GM18907 (cell line): ENCODE measurements at regions not wholly inside any gene's neighbourhood (a gene's known extent, or its start where the extent isn't known, plus 50 kb on each side); places are given as distances from the start of the nearest gene placed in this dataset.
"Not testable (repeated sequence)": the region's sequence is repeated elsewhere in the genome, so short reads cannot be mapped to it uniquely, and the experiment has no call there.

Experiments used
- ATAC-seq: cut with Tn5 transposase; IDR thresholded peaks from one replicate; pipeline ENCODE4 v1.9.1; 2021; ENCODE audit warnings: mild to moderate bottlenecking, moderate library complexity; ENCODE audit not compliant: unreplicated experiment

GRCh38 chr2:38451778-38452177 is 74.7 kb upstream of the ATL2 start:
- ATAC-seq: not testable (repeated sequence)

DNA sequence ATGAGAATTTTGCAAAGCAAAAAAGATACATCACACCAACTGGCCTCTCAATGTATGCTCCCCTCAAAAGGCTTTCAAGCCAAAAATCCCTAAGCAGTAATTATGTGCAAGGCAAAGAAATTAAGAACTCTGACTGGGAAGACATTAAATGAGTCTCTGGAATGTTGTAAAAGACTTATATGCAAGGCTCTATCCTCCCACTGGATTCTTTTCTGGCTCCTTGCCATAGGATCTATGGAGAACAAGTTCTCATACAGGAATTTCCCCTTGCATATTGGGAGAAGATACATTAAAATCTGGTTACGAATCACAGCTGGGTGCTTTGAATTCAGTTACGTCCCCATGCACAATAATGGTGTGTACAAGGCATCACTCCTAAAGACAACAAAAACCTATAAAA is 73.4 kb upstream of the ATL2 start:
- ATAC-seq: no peak

DNA sequence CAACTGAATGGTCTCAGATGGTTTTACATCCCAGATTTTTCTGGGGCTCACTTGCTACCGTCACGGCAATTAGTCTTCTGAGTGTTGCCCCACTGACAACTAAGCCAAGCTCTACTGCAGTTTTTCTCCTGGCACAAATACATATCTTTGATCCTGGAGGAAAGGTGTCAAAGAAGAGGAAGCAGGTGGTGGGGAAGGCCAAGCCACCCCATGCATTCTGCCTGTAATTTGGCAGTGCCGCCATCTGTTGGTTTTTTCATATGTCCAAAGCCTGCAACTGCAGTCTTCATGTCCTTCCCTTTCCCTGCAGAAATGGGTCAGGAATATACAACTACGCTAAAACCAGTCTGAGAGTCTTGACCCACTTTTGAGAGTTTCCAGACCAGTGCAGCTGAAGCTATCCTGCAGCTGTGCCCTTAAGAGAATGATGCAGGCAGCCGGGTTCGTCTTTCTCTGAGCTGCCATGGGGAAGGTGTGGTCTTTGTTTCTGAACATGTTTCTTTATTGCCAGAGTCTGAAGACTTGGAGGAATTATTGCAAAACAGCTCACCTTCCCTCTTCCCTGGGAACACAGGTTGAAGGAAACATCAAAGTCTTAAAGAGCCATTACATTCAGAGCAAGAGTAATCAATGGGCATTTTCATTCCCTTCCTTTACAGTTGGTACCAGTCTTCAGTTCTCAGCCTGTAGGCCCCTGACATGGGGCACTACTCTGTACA is 71.8 kb upstream of the ATL2 start:
- ATAC-seq: no peak

DNA sequence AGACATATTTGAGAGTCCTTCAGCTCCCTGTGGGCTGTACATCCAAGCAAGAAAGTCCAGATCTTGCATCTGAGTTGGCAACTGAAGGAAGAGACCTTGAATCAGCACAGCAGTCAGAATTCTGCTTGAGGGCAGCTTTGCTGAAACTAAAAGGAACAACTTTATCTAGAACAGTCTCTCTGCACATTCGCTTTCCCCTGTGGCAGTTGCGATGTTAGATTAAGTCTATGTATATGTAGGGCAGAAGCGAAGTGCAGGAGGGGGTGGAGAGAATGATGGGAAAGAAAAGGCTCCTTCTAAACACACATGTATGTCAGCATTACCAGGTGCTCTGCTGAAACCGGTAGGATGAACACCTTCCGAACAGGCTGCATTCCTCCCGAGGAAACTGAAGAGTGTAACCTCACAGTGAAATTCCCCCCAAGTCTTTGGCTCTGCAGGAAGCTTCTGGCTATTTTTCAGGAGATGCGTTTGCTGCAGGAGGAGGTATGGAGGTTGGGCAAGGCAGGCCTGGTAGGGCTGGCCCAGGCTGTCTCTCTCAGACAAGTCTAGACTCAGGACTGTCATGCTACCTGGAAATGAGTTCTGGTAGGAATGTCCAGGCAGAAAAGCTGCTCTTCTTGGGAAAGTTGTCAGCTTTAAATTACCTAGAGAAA is 70.0 kb upstream of the ATL2 start:
- ATAC-seq: no peak

GRCh38 chr2:38446418-38446817 is 69.3 kb upstream of the ATL2 start:
- no peak for ATAC-seq

DNA sequence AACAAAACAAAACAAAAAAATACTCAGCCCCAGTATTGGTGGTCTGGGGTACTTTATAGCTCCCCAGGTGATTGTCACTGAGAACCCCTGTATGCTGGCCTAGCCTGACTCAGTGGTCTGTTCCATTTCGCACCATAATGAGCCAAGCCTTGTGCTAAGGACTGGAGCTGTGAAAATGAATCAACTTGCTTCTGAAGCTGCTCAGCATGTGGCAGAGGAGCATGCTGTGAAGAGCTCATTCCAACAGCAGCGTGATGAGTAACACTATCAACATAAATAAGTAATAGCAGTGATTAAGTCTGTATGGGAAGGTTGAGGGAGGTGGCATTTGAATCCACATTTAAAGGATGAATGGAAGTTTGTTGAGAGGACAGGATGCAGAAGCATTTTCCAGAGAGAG is 67.2 kb upstream of the ATL2 start:
- ATAC-seq: no peak

GRCh38 chr2:38442643-38443541 is 65.8 kb upstream of the ATL2 start:
- ATAC-seq: no peak

DNA sequence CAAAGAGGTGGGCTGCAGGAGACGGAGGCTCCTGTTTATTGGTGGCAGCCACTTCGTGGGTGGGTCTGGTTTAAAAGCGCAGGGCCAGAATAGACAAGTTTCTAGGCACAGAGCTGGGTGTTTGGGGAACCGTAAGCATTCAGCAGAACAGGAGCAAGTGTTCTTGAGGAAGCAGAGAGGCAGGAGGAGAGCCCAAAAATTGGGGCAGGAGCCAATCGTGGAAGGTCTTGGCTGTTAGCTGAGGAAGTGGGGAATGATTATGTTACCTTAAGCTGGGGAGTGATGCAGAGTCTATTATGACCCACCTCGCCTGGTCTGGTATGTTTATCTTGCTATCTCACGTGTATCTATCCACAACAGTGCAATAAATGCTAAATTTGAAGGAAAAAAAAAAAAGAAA is 64.3 kb upstream of the ATL2 start:
- no peak for ATAC-seq

DNA sequence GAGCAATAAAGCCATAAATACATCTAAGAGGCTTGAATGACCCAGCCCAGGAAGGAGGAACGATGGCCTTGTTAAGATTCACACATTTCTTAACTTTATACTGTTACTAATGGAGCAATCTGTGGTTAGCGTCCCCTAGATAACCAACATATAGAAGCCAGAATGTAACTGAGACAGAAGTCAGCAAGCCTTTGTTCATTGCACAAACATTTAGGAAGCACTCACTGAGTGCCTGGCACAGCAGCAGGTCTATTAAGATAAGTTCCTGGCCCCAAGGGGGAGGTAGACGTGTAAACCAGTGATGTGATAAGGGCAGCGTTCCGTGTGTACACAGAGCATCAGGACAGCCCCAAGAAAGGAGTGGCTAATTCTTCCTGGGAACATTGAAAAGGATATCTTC is 63.6 kb upstream of the ATL2 start:
- ATAC-seq: no peak

DNA sequence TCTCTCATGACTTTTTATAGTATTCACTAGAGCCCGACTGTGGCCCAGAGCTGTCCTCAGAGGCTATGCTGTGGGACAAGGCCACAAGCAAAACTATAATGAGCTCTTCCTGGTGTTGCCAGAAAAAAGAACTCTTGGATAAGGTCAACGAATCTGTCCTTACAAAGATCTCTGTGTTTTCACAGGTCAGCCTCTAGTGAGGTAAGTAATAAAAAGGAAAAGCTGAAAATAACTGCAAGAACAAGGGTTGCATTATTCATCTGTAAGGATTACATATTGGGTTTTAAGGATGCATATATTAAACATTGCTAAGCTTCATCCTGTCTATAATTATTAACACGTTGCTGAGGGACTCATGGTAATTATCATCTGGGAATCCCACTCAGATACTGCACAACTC is 62.8 kb upstream of the ATL2 start:
- no peak for ATAC-seq

GRCh38 chr2:38438883-38439612 is 62.0 kb upstream of the ATL2 start:
- peak; percentile 70 for ATAC-seq

- ATAC-seq: no peak
These were observed 61.2 kb upstream of the ATL2 start for GRCh38 chr2:38438133-38438882.

- no peak for ATAC-seq
These were observed 59.2 kb upstream of the ATL2 start for GRCh38 chr2:38436227-38436664.

- no peak for ATAC-seq
These were observed 58.7 kb upstream of the ATL2 start for GRCh38 chr2:38435775-38436174.

DNA sequence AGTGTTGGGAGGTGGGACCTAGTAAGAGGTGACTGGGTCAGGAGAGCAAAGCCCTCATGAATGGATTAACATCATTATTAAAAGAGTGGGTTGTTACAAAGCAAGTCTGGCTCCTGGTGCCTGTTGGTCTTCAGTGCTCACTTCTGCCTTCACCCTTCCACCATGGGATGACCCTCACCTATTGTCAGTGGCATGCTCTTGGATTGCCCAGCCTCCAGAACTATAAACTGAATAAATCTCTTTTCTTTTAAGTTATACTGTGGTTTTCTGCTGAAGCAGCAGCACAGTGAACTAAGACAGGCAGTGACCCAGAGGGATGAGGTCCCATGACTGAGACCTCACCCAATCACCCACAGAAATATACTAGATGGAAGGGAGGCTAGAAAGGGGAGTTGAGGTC is 57.5 kb upstream of the ATL2 start:
- ATAC-seq: no peak

- ATAC-seq: no peak
These were observed 56.5 kb upstream of the ATL2 start for GRCh38 chr2:38433607-38433975.

- no peak for ATAC-seq
These were observed 55.9 kb upstream of the ATL2 start for GRCh38 chr2:38432820-38433606.

DNA sequence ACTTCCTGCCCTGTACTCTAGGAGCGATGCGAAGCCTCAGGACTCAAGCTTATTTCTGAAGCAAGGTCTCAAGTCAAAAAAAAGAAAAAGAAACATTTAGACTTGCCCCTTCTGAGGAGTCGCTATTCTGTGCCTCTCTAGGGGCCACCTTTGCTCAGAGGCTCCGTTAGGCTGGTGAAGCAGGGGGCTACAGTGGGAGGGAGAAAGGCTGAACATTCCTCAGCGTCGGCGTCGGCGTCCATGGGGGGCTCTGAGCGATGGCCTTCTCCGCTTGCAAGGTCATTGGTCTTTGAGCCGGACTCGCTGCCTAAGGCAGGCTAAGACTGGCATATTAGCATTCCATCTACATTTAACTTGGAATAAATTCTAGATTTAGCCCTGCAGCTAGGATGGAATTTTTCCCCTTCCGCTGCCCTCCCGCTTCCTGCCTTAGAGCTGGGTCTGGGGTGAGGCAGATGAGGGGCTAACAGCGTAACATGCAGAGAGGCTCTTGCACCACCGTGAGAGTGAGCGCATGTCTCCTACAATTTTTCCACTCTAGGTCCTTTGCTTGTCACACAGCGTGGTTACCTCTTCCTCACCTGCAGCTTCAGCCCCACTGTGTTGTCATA is 53.6 kb upstream of the ATL2 start:
- ATAC-seq: no peak

GRCh38 chr2:38430196-38430595 is 53.1 kb upstream of the ATL2 start:
- ATAC-seq: no peak
